LNCAP (cell line): ENCODE measurements at regions not wholly inside any gene's neighbourhood (a gene's known extent, or its start where the extent isn't known, plus 50 kb on each side); places are given as distances from the start of the nearest gene placed in this dataset.

Experiments
- CTCF ChIP-seq: fragments of 450-650 bp; IDR thresholded peaks from 2 replicates; pipeline ENCODE4 v1.5.1; 2017; ENCODE audit warnings: mild to moderate bottlenecking

- no peak for TF ChIP-seq CTCF
Observed at GRCh38 chr15:62483814-62484213, 318.7 kb upstream of the C2CD4B start.

GRCh38 chr15:62485170-62485720, 320.2 kb upstream of the C2CD4B start:
- no peak for TF ChIP-seq CTCF

- TF ChIP-seq CTCF = no peak
Observed at GRCh38 chr15:62486041-62486440, 321.0 kb upstream of the C2CD4B start.

GRCh38 chr15:62488387-62488786, 323.3 kb upstream of the C2CD4B start:
- no peak for TF ChIP-seq CTCF

- TF ChIP-seq CTCF = no peak
Observed at GRCh38 chr15:62491642-62492041, 326.6 kb upstream of the C2CD4B start.

- TF ChIP-seq CTCF = no peak
Observed at GRCh38 chr15:62492900-62493299, 327.8 kb upstream of the C2CD4B start.

- TF ChIP-seq CTCF = no peak
Observed at GRCh38 chr15:62494197-62494596, 329.1 kb upstream of the C2CD4B start.
